ENCODE measurements at regions not wholly inside any gene's neighbourhood (a gene's known extent, or its start where the extent isn't known, plus 50 kb on each side); places are given as distances from the start of the nearest gene placed in this dataset. TPM values are rescaled to one million over a fixed set of nuclear protein-coding genes. Genes with fewer than 3 reads are reported as not detected.

Small RNAs in the stretch of these regions (microRNA-seq; reads per million reads assigned to microRNA genes)
- gene MIR30A (ENCODE audit: borderline microRNAs expressed, borderline replicate concordance): 11.0 reads per million, percentile 24 among the genes with 10 or more reads in this experiment
- not detected for gene MIR30C2 (ENCODE audit: borderline microRNAs expressed, borderline replicate concordance)

All from activated naive CD4-positive, alpha-beta T cell treated with anti-CD3 and anti-CD28 coated beads for 36 hours (primary cell).